GM19468 (cell line): ENCODE measurements at regions not wholly inside any gene's neighbourhood (a gene's known extent, or its start where the extent isn't known, plus 50 kb on each side); places are given as distances from the start of the nearest gene placed in this dataset.
"Not testable (repeated sequence)": the region's sequence is repeated elsewhere in the genome, so short reads cannot be mapped to it uniquely, and the experiment has no call there.

Experiments
- ATAC-seq: cut with Tn5 transposase; IDR thresholded peaks from one replicate; pipeline ENCODE4 v1.9.1; 2021; ENCODE audit warnings: mild to moderate bottlenecking, moderate library complexity, moderate number of reproducible peaks; ENCODE audit not compliant: unreplicated experiment; ENCODE audit errors: extremely low read depth

GRCh38 chr9:29319736-29320513 lies 1746.6 kb upstream of the C9orf72 start:
- no peak for ATAC-seq

GRCh38 chr9:29322240-29322639 lies 1749.0 kb upstream of the C9orf72 start:
- ATAC-seq: no peak

GRCh38 chr9:29325894-29326293 lies 1752.6 kb upstream of the C9orf72 start:
- ATAC-seq: no peak

GRCh38 chr9:29332789-29333188 lies 1759.5 kb upstream of the C9orf72 start:
- ATAC-seq: no peak

- no peak for ATAC-seq
These were observed 1763.0 kb upstream of the C9orf72 start for GRCh38 chr9:29336281-29336680.

- no peak for ATAC-seq
These were observed 1766.1 kb upstream of the C9orf72 start for GRCh38 chr9:29339387-29339786.

GRCh38 chr9:29348999-29349398 lies 1775.7 kb upstream of the C9orf72 start:
- ATAC-seq: no peak

GRCh38 chr9:29389421-29389820 lies 1816.1 kb upstream of the C9orf72 start:
- ATAC-seq: no peak

GRCh38 chr9:29390859-29391258 lies 1817.6 kb upstream of the C9orf72 start:
- ATAC-seq: no peak

GRCh38 chr9:29393064-29393463 lies 1819.8 kb upstream of the C9orf72 start:
- no peak for ATAC-seq

- ATAC-seq: no peak
These were observed 1821.6 kb upstream of the C9orf72 start for GRCh38 chr9:29394855-29395254.

GRCh38 chr9:29397148-29397547 lies 1823.9 kb upstream of the C9orf72 start:
- no peak for ATAC-seq

GRCh38 chr9:29416204-29416603 lies 1842.9 kb upstream of the C9orf72 start:
- no peak for ATAC-seq

GRCh38 chr9:29422438-29422837 lies 1849.2 kb upstream of the C9orf72 start:
- ATAC-seq: no peak

GRCh38 chr9:29432191-29432590 lies 1858.9 kb upstream of the C9orf72 start:
- ATAC-seq: no peak

GRCh38 chr9:29432656-29433055 lies 1859.4 kb upstream of the C9orf72 start:
- ATAC-seq: not testable (repeated sequence)

GRCh38 chr9:29435368-29435767 lies 1862.1 kb upstream of the C9orf72 start:
- ATAC-seq: no peak

- ATAC-seq: no peak
These were observed 1864.2 kb upstream of the C9orf72 start for GRCh38 chr9:29437526-29437925.

- no peak for ATAC-seq
These were observed 1866.7 kb upstream of the C9orf72 start for GRCh38 chr9:29439961-29440360.

GRCh38 chr9:29440449-29440848 lies 1867.2 kb upstream of the C9orf72 start:
- ATAC-seq: no peak

GRCh38 chr9:29445751-29446150 lies 1872.5 kb upstream of the C9orf72 start:
- ATAC-seq: no peak

- no peak for ATAC-seq
These were observed 1876.0 kb upstream of the C9orf72 start for GRCh38 chr9:29449306-29449705.
